Vagina (tissue), 2 donors: ENCODE measurements at regions not wholly inside any gene's neighbourhood (a gene's known extent, or its start where the extent isn't known, plus 50 kb on each side); places are given as distances from the start of the nearest gene placed in this dataset.

Experiments
- DNase-seq, 2 donors: peaks; one replicate each; pipeline ENCODE4 v3.0.0-alpha.2; 2017; ENCODE audit errors: extremely low spot score in 2 of 2
- H3K27ac ChIP-seq: fragments of 200-600 bp; sonication (generic); one replicate; pipeline ENCODE4 v1.5.1; 2019
- H3K27me3 ChIP-seq: fragments of 200-600 bp; sonication (generic); one replicate; pipeline ENCODE4 v1.5.1; 2019
- H3K36me3 ChIP-seq, 2 donors: fragments of 200-600 bp; sonication (generic); one replicate each; pipeline ENCODE4 v1.5.1; 2017 to 2019
- H3K4me1 ChIP-seq: fragments of 200-600 bp; sonication (generic); one replicate; pipeline ENCODE4 v1.5.1; 2019
- H3K4me3 ChIP-seq, 2 donors: fragments of 200-600 bp; sonication (generic); 1 replicate in 1 of 2; 2 replicates in 1 of 2; pipeline ENCODE4 v1.5.1; 2016 to 2019
- H3K9me3 ChIP-seq: fragments of 200-600 bp; sonication (generic); one replicate; pipeline ENCODE4 v1.5.1; 2019
- CTCF ChIP-seq, 3 experiments: fragments of 450-650 bp in 2 of 3; fragments of 200-600 bp in 1 of 3; sonication (generic) in 1 of 3; IDR thresholded peaks; one replicate each; pipeline ENCODE4 v1.5.1; 2017 to 2019; ENCODE audit warnings: antibody characterized with exemption in 3 of 3, mild to moderate bottlenecking in 2 of 3, moderate library complexity in 2 of 3
- POLR2A ChIP-seq, 2 donors: fragments of 450-650 bp; IDR thresholded peaks; one replicate each; pipeline ENCODE4 v1.6.1; 2017; ENCODE audit warnings: antibody characterized with exemption in 2 of 2, mild to moderate bottlenecking in 2 of 2, moderate library complexity in 2 of 2
- POLR2AphosphoS5 ChIP-seq, 2 donors: sonication (generic); formaldehyde crosslinking; IDR thresholded peaks; one replicate each; pipeline ENCODE4 v1.9.0; 2017; ENCODE audit warnings: antibody characterized with exemption in 2 of 2, mild to moderate bottlenecking in 2 of 2, low read depth in 1 of 2; ENCODE audit not compliant: insufficient read depth in 1 of 2
- intact Hi-C: fragments of 100-400 bp; cut with DNase I; formaldehyde crosslinking; loops from one replicate; pipeline ENCODE4 v1.15.1; 2023

- Histone ChIP-seq H3K36me3 (no peaks in the 10 kb centered on the region), H3K9me3 (no peaks in the 10 kb centered on the region), H3K4me1 (peaks cover 25% of the 10 kb centered on the region), H3K27ac (no peak overlapping the region), H3K4me3 (no peak overlapping the region), H3K27me3 (no peaks in the 10 kb centered on the region)
- TF ChIP-seq POLR2A (IDR thresholded peaks at IDR 0.05), result no peak
- TF ChIP-seq POLR2AphosphoS5 (IDR thresholded peaks at IDR 0.05; ENCODE audit: insufficient read depth in 1 of 2, low read depth in 1 of 2), result no peak
- TF ChIP-seq CTCF (IDR thresholded peaks at IDR 0.05), result no peak
- DNase-seq, result no peak
- intact Hi-C loops, result no loop called here
Observed at GRCh38 chr1:96079581-96079980, 642.0 kb upstream of the PTBP2 start.

GRCh38 chr1:96080925-96081324 lies 640.7 kb upstream of the PTBP2 start:
- Histone ChIP-seq H3K27me3 (no peaks in the 10 kb centered on the region), H3K9me3 (no peaks in the 10 kb centered on the region), H3K36me3 (no peaks in the 10 kb centered on the region), H3K27ac (no peak overlapping the region), H3K4me3 (no peak overlapping the region), H3K4me1 (peaks cover 14% of the 10 kb centered on the region)
- no peak for DNase-seq
- intact Hi-C loops, result no loop called here
- TF ChIP-seq POLR2AphosphoS5 (IDR thresholded peaks at IDR 0.05; ENCODE audit: insufficient read depth in 1 of 2, low read depth in 1 of 2) (no peak), POLR2A (IDR thresholded peaks at IDR 0.05) (no peak), CTCF (IDR thresholded peaks at IDR 0.05) (no peak)

GRCh38 chr1:96087719-96088118 lies 633.9 kb upstream of the PTBP2 start:
- intact Hi-C loops, result no loop called here
- H3K4me3 ChIP-seq, result no peak overlapping the region
- TF ChIP-seq POLR2AphosphoS5 (IDR thresholded peaks at IDR 0.05; ENCODE audit: insufficient read depth in 1 of 2, low read depth in 1 of 2) (no peak), POLR2A (IDR thresholded peaks at IDR 0.05) (no peak), CTCF (IDR thresholded peaks at IDR 0.05) (no peak)
- H3K9me3 ChIP-seq, result no peaks in the 10 kb centered on the region
- no peak for DNase-seq
- no peak overlapping the region for H3K27ac ChIP-seq
- no peaks in the 10 kb centered on the region for H3K36me3 ChIP-seq
- H3K27me3 ChIP-seq, result no peaks in the 10 kb centered on the region
- H3K4me1 ChIP-seq, result no peaks in the 10 kb centered on the region

- no peak for TF ChIP-seq CTCF (IDR thresholded peaks at IDR 0.05)
- TF ChIP-seq POLR2AphosphoS5 (IDR thresholded peaks at IDR 0.05; ENCODE audit: insufficient read depth in 1 of 2, low read depth in 1 of 2), result no peak
- TF ChIP-seq POLR2A (IDR thresholded peaks at IDR 0.05), result no peak
- no peaks in the 10 kb centered on the region for H3K36me3 ChIP-seq
- no peaks in the 10 kb centered on the region for H3K9me3 ChIP-seq
- no peaks in the 10 kb centered on the region for H3K4me1 ChIP-seq
- no peak overlapping the region for H3K27ac ChIP-seq
- DNase-seq, result no peak
- H3K27me3 ChIP-seq, result no peaks in the 10 kb centered on the region
- intact Hi-C loops, result no loop called here
- no peak overlapping the region for H3K4me3 ChIP-seq
Observed at GRCh38 chr1:96090134-96090533, 631.5 kb upstream of the PTBP2 start.

- Histone ChIP-seq H3K4me3 (no peak overlapping the region), H3K27me3 (no peaks in the 10 kb centered on the region)
- intact Hi-C loops, result no loop called here
Observed at GRCh38 chr1:96095849-96096612, 625.6 kb upstream of the PTBP2 start.

More at GRCh38 chr1:96095849-96096612, 625.6 kb upstream of the PTBP2 start:
- no peak for DNase-seq
- no peak overlapping the region for H3K27ac ChIP-seq
- peaks cover 5% of the 10 kb centered on the region for H3K4me1 ChIP-seq
- H3K36me3 ChIP-seq, result no peaks in the 10 kb centered on the region
- no peaks in the 10 kb centered on the region for H3K9me3 ChIP-seq
- TF ChIP-seq POLR2AphosphoS5 (IDR thresholded peaks at IDR 0.05; ENCODE audit: insufficient read depth in 1 of 2, low read depth in 1 of 2), result no peak
- TF ChIP-seq POLR2A (IDR thresholded peaks at IDR 0.05), result no peak
- TF ChIP-seq CTCF (IDR thresholded peaks at IDR 0.05), result no peak
